ENCODE measurements at regions not wholly inside any gene's neighbourhood (a gene's known extent, or its start where the extent isn't known, plus 50 kb on each side); places are given as distances from the start of the nearest gene placed in this dataset.

DNA sequence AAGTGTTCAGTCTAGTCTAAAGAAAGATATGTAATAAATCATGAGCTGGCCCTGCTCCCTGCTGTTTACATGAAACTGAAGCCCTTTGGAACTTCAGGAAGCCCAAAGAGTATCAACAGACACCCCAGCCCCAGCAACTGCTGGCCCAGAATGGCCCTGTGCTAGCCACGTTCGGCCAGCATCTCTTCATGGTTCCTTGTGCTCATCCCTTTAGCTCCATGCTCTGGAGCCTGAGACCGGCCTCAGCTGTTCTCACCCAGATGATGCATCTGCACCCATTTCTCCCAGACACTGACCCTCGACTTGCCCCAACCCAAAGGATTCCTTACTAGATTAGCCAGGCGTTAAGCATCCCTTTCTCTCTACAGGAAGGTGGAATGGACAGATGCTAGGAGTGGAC is 207.3 kb downstream of the HS3ST3B1 start:
- Histone ChIP-seq H3K9me3 (ENCODE audit: low read depth) (no peaks in the 10 kb centered on the region), H3K4me3 (no peak overlapping the region), H3K27me3 (no peaks in the 10 kb centered on the region), H3K36me3 (no peaks in the 10 kb centered on the region), H3K27ac (no peak overlapping the region), H3K4me1 (ENCODE audit: low read depth) (no peaks in the 10 kb centered on the region)
- TF ChIP-seq, protein P1, sequence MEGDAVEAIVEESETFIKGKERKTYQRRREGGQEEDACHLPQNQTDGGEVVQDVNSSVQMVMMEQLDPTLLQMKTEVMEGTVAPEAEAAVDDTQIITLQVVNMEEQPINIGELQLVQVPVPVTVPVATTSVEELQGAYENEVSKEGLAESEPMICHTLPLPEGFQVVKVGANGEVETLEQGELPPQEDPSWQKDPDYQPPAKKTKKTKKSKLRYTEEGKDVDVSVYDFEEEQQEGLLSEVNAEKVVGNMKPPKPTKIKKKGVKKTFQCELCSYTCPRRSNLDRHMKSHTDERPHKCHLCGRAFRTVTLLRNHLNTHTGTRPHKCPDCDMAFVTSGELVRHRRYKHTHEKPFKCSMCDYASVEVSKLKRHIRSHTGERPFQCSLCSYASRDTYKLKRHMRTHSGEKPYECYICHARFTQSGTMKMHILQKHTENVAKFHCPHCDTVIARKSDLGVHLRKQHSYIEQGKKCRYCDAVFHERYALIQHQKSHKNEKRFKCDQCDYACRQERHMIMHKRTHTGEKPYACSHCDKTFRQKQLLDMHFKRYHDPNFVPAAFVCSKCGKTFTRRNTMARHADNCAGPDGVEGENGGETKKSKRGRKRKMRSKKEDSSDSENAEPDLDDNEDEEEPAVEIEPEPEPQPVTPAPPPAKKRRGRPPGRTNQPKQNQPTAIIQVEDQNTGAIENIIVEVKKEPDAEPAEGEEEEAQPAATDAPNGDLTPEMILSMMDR (IDR thresholded peaks at IDR 0.05; ENCODE audit: low read depth, low read length), result no peak
- no peak for DNase-seq (ENCODE audit: low read depth in 1 of 2, low spot score in 1 of 2)

DNA sequence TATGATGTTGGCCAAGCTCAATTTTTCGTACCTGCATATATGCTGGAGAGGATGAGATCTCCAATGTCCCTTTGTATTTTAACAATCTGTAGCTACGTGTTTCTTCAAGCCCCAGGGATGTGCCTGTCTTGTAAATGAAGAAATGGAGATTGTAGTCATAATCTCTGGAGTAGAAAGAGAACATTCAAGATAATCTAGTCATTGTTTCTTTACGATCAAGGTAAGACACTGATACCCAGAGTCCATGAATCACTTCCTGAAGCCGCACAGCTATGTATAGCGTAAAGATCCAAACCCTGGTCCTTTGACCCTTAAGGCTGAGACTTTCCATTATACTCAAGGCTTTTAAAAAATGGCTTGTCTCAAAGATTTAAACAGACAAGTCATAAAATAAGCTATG is 205.5 kb downstream of the HS3ST3B1 start:
- no peaks in the 10 kb centered on the region for H3K4me1 ChIP-seq (ENCODE audit: low read depth)
- H3K36me3 ChIP-seq, result no peaks in the 10 kb centered on the region
- TF ChIP-seq, protein P1 (IDR thresholded peaks at IDR 0.05; ENCODE audit: low read depth, low read length), result no peak
- no peaks in the 10 kb centered on the region for H3K27me3 ChIP-seq
- no peak overlapping the region for H3K4me3 ChIP-seq
- no peak for DNase-seq (ENCODE audit: low read depth in 1 of 2, low spot score in 1 of 2)
- no peak overlapping the region for H3K27ac ChIP-seq
- H3K9me3 ChIP-seq (ENCODE audit: low read depth), result no peaks in the 10 kb centered on the region

DNA sequence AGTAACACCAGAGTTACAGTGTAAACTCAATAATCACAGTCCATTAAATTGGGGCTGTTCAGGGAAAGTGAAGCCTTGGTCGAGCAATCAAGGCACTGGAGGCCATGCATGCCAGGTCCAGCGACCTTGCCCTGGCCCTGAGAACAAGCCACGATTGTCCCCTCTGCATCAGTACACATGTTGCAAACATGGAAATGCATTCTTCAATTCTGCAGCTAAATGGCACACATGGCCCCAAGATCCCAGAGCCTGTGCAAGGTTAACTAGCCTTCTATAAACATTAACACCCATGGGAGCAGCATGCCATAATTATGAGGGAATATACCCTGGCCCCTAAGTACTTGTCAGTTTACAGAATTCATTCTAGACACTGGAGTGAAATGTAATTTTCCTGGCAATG is 204.7 kb downstream of the HS3ST3B1 start:
- no peak for DNase-seq (ENCODE audit: low read depth in 1 of 2, low spot score in 1 of 2)
- Histone ChIP-seq H3K9me3 (ENCODE audit: low read depth) (no peaks in the 10 kb centered on the region), H3K4me3 (no peak overlapping the region), H3K36me3 (no peaks in the 10 kb centered on the region), H3K27me3 (no peaks in the 10 kb centered on the region), H3K27ac (no peak overlapping the region), H3K4me1 (ENCODE audit: low read depth) (no peaks in the 10 kb centered on the region)
- TF ChIP-seq, protein P1 (IDR thresholded peaks at IDR 0.05; ENCODE audit: low read depth, low read length), result no peak

DNA sequence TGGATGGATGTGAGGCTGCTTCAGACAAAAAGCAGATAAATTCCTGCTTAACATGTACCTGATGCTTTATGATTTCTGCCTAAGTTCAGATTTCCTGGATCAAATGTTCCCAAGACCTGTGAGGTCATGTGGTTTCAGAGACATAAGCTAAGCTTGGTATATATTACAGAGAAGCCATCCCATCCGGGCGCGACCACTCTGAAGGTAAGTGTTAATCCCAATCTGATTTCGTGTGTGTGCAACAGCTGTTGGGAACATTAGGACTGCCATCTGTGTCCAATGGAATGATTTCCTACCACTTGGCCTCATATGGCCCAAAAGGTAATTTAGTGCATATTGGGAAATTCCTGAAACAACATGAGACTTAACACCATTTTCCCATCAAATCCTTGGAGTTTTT is 199.1 kb downstream of the HS3ST3B1 start:
- Histone ChIP-seq H3K27ac (no peak overlapping the region), H3K27me3 (no peaks in the 10 kb centered on the region), H3K4me3 (no peak overlapping the region), H3K36me3 (no peaks in the 10 kb centered on the region), H3K9me3 (ENCODE audit: low read depth) (no peaks in the 10 kb centered on the region), H3K4me1 (ENCODE audit: low read depth) (no peaks in the 10 kb centered on the region)
- no peak for DNase-seq (ENCODE audit: low read depth in 1 of 2, low spot score in 1 of 2)
- TF ChIP-seq, protein P1 (IDR thresholded peaks at IDR 0.05; ENCODE audit: low read depth, low read length), result no peak

DNA sequence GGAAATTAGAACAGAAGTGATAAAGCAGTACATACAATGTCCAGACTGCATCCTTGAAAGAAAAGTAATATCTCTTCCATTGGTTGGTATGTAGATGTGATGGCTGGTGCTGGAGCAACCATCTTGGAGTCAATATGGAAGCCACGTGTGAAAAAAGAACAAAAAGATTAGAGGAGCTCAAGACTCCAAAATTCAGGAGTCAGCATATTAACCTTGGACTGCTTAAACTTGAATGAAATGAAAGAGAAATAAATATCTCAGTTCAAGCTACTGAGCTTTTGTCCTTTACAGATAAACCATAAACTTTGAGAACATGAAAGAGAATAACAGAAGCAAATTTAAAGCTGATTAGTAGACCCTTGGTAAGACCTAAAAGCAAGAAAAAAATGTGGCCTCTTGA is 197.9 kb downstream of the HS3ST3B1 start:
- no peaks in the 10 kb centered on the region for H3K27me3 ChIP-seq
- H3K27ac ChIP-seq, result no peak overlapping the region
- H3K4me3 ChIP-seq, result no peak overlapping the region
- H3K4me1 ChIP-seq (ENCODE audit: low read depth), result no peaks in the 10 kb centered on the region
- H3K9me3 ChIP-seq (ENCODE audit: low read depth), result no peaks in the 10 kb centered on the region
- no peak for DNase-seq (ENCODE audit: low read depth in 1 of 2, low spot score in 1 of 2)
- no peaks in the 10 kb centered on the region for H3K36me3 ChIP-seq
- TF ChIP-seq, protein P1 (IDR thresholded peaks at IDR 0.05; ENCODE audit: low read depth, low read length), result no peak

DNA sequence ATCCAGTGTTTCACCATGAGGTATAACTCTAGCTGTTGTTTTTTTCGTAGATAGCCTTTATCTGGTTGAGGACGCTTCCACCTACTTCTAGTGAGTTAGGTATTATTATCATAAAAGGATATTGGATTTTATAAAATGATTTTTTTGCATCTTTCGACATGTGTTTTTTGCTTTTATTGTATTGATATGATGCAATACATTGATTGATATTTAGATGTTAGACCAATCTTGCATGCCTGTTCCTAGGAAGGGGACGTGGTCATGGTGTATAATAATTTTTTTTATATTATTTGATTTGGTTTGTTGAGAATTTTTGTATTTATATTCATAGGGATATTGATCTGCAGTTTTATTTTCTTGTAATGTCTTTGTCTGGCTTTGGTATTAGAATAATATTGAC is 193.3 kb downstream of the HS3ST3B1 start:
- no peaks in the 10 kb centered on the region for H3K9me3 ChIP-seq (ENCODE audit: low read depth)
- H3K27me3 ChIP-seq, result no peaks in the 10 kb centered on the region
- no peak overlapping the region for H3K4me3 ChIP-seq
- no peaks in the 10 kb centered on the region for H3K36me3 ChIP-seq
- TF ChIP-seq, protein P1 (IDR thresholded peaks at IDR 0.05; ENCODE audit: low read depth, low read length), result no peak
- DNase-seq (ENCODE audit: low read depth in 1 of 2, low spot score in 1 of 2), result no peak
- H3K27ac ChIP-seq, result no peak overlapping the region
- peaks cover under 1% of the 10 kb centered on the region for H3K4me1 ChIP-seq (ENCODE audit: low read depth)

All from cardiac muscle cell (in vitro differentiated cells and primary cell).